GM21825 (cell line): ENCODE measurements at regions not wholly inside any gene's neighbourhood (a gene's known extent, or its start where the extent isn't known, plus 50 kb on each side); places are given as distances from the start of the nearest gene placed in this dataset.

Source experiments
- ATAC-seq: cut with Tn5 transposase; IDR thresholded peaks from one replicate; pipeline ENCODE4 v1.9.1; 2021; ENCODE audit warnings: mild to moderate bottlenecking, moderate library complexity; ENCODE audit not compliant: unreplicated experiment

GRCh38 chr2:106572541-106573450 lies 85.6 kb downstream of the CD8B2 start:
- no peak for ATAC-seq

GRCh38 chr2:106573773-106574172 lies 86.6 kb downstream of the CD8B2 start:
- no peak for ATAC-seq

DNA sequence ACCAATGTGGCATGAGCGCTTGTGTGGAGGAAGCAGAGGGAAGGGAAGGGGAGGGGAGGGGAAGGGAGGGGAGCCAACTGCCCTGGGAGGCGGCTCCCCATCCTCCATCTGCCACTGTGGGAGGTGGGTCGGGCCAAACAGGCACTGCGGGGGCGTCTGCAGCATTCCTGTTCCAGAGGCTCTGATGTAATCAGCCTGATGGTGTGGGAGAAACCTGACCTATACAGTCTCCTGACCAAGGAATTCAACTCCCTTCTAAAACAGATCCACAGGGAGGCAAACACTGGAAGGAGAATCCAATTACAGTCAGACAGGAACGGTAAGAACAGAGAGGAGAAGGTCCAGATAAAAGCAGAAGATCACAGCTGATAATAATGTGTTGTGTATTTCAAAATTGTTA lies 88.8 kb downstream of the CD8B2 start:
- ATAC-seq, result no peak

GRCh38 chr2:106577255-106577651 lies 90.1 kb downstream of the CD8B2 start:
- ATAC-seq, result no peak

GRCh38 chr2:106579750-106580197 lies 92.6 kb downstream of the CD8B2 start:
- ATAC-seq, result no peak

- ATAC-seq, result no peak
These were observed 93.1 kb downstream of the CD8B2 start for GRCh38 chr2:106580241-106580640.

- ATAC-seq, result no peak
These were observed 94.2 kb downstream of the CD8B2 start for GRCh38 chr2:106581328-106581727.

GRCh38 chr2:106581755-106582147 lies 94.6 kb downstream of the CD8B2 start:
- ATAC-seq, result no peak

DNA sequence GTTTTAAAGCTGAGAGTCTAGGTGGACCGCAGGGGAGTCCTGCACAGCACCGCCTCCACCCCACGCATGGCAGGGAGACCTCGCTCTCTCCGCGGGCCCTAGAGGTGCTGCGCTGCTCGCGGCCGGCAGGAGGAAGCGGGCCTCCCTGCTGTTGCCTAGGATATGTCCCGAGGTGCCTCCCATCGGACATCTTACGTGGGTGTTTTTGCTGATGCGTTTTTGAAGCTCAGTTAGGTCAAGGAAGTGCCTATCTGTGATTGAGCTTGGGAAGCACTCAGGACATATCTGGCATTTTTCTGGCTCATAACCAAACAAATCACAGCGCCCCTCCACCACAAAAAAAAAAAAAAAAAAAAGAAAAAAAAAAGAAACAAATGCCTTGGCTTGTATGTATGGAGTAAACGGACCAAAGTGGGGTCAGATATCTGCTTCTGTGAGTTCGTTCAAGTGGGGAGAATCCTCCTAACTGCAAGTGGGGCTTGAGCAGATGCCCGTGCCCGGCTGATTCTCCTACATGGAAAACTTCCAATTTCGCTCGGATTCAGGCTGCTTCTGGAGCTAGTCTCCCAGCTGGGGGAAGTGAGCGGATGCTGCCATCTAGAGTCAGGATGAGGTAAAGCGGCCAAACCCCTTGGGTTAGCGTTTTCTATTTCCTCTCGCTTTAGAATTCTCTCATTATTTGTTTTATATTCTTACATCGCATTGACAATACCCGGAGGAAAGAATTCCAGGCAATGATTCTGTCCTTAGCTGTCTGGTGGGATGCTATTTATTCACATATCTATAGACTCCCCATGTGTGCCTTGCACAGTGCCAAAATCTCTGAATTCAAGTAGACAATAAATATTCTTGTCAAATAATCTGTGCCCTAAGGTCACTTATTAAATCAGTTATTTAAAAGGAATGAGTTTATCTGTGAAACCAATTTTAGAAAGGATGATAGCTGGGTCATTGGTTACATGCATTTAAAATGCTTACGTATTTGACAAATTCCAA lies 95.3 kb downstream of the CD8B2 start:
- ATAC-seq, result peak; percentile 56

- ATAC-seq, result no peak
These were observed 97.3 kb downstream of the CD8B2 start for GRCh38 chr2:106584304-106584954.

DNA sequence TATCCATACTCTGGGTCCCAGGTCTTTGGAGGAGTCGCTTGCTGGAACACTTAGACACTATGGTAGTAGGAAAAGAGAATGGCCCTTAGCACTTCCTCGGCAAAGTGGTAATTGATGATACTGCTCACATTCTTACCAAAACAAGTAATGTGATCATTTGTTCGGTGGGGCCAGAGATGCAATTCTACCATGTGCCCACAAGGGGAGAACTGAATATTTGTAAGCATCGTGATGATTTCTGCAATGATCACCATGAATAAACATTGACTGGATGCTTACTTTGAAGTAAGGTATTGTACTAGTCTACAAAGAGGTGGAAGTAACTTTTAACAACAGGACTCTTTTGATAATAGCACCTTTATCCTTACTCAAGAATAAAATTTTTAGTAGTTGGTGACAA lies 109.7 kb downstream of the CD8B2 start:
- ATAC-seq, result no peak

GRCh38 chr2:106599540-106599939 lies 112.4 kb downstream of the CD8B2 start:
- ATAC-seq, result no peak

DNA sequence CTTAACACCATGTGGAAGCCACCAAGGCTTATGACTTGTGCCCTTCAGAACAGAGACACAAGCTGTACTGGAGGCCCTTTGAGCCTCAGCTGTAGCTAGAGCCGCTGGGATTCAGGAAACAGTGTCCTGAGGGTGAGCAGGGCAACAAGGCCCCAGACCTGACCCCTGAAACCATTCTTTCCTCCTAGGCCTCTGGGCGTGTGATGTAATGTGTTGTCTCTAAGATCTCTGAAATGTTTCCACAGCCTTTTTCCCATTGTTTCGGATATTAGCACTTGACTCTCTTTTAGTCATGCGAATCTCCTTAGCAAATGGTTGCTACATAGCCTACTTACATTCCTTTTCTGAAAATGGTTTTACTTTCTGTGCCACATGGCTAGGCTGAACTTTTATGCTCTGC lies 114.9 kb downstream of the CD8B2 start:
- ATAC-seq, result no peak

GRCh38 chr2:106606652-106607051 lies 119.5 kb downstream of the CD8B2 start:
- ATAC-seq, result no peak

DNA sequence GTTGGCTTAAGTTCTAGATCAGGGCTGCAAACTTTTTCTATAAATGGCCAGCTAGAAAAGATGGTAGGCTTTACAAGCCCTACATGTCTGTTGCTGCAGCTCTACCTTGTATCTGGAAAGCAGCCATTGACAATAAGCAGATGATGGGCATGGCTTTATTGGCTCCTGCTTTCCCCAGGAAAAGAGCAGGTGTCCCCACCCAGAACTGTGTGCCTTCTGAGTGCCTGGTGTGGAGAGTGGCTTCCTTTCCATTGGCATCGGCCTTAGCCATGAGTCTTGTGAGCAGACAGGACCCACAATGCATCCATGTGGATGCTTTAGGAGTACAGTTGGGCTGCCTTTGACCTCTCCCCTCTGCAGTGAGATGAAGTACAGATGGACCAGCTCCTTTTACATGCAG lies 120.2 kb downstream of the CD8B2 start:
- no peak for ATAC-seq

- ATAC-seq, result no peak
These were observed 122.6 kb downstream of the CD8B2 start for GRCh38 chr2:106609780-106610179.

DNA sequence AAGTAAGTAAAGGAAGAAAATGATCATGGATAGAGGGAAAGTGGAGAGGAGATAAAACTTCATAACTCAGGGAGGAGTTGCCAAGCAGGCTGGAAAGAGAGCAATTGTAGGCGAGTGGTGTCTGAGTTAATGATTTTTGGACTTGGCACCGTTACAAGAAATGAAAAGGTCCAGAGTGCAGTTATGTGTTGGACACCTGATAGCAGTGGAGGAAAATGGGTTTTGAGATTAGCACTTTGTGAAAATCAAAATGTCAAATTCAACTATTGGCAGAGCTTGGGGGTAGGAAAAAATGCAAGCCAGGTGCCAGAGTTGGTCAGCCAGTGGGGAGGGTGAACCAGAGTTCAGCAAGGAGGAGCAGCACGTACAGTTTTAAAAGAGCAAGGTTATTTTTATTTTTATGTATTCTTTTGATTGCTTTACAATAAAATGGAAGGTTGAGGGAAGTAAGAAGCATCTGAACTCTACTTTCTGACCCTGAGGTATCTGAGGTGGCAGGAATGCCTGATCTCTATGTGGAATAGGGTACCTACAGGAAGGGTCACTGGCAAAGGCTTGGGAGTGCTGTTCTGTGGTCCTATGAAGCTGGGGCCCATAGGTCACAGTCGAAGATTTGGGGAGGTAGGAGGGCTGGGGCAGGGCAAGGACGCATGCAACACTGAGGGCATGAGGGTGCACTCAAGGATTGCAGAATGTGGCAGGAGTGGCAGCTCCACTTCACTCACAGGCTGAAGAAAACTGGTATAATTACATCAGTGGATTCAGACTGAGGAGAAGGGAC lies 127.5 kb downstream of the CD8B2 start:
- ATAC-seq, result no peak

- ATAC-seq, result no peak
These were observed 131.4 kb downstream of the CD8B2 start for GRCh38 chr2:106618614-106619013.

DNA sequence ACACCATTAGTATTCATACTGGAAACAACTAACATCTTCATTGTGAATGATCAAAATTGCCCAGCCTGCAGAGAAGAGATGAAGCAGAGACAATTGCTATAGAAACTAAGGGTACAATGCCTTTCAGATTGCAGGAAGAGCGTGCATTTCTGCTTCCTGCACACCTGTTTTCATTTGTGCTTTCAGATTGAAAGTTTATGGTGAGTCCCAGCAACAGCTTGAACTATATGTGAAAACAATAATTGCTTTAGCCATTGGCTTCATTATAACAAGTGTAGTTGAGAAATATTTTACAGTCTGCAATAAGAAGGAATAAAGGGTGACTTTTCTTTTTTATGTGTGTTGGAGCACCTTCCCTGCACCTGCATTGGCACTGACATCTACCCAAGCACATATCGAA lies 136.3 kb downstream of the CD8B2 start:
- no peak for ATAC-seq

GRCh38 chr2:106624787-106625380 lies 137.7 kb downstream of the CD8B2 start:
- ATAC-seq, result no peak
